ENCODE measurements at regions not wholly inside any gene's neighbourhood (a gene's known extent, or its start where the extent isn't known, plus 50 kb on each side); places are given as distances from the start of the nearest gene placed in this dataset.
"Not testable (repeated sequence)": the region's sequence is repeated elsewhere in the genome, so short reads cannot be mapped to it uniquely, and the experiment has no call there.

DNA sequence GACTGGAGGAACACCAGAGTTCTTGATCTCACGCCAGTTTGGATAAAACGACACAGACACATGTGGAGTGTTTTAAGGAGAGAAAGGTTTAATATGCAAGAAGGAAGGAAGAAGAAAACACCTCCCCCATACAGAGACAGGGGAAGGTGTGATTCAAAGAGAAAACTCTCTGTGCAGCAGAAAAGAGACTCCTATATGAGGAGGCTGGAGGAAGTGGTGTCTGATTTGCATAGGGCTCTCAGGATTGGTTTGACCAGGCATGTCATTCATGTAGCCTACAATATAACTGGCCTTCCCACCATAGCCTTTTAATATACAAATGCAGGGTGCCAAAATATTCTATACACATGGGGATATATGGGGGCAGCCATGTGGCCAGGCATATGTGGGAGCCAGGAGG, 1386.5 kb downstream of the RPIA start:
- in situ Hi-C loops (cut with HindIII; ENCODE audit: low sequenced_read_pairs): no loop called here
- no peak overlapping the region for H3K4me3 ChIP-seq (ENCODE audit: low read depth, low read length)
- no peak for TF ChIP-seq CTCF (IDR thresholded peaks at IDR 0.05; ENCODE audit: low read depth, low read length, missing control alignments)
- DNase-seq (ENCODE audit: low read depth): no peak

- no peak for TF ChIP-seq CTCF (IDR thresholded peaks at IDR 0.05; ENCODE audit: low read depth, low read length, missing control alignments)
- H3K4me3 ChIP-seq (ENCODE audit: low read depth, low read length): no peak overlapping the region
- in situ Hi-C loops (cut with HindIII; ENCODE audit: low sequenced_read_pairs): no loop called here
- no peak for DNase-seq (ENCODE audit: low read depth)
Observed at GRCh38 chr2:90079374-90079773, 1387.9 kb downstream of the RPIA start.

DNA sequence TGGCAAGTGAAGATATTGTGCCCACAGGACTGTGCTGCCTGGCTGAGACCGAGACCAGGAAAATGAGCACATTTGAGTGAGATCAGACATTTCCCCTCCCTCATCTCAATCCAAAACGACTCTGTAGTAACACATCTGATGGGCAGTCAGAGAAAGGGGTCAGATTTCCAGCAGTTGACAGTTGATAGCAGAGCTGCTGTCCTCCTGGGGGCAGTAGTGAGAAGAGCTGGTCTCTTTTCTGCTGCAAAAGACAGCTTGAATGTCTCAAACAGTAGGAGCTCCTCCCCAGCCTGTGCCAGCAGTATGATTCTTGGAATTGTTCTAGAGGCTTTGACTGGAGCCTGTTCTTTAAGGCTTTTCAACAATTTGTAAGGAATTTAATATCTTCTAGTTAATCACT, 1396.3 kb downstream of the RPIA start:
- in situ Hi-C loops (cut with HindIII; ENCODE audit: low sequenced_read_pairs); DNase-seq (ENCODE audit: low read depth): not testable (repeated sequence)

DNA sequence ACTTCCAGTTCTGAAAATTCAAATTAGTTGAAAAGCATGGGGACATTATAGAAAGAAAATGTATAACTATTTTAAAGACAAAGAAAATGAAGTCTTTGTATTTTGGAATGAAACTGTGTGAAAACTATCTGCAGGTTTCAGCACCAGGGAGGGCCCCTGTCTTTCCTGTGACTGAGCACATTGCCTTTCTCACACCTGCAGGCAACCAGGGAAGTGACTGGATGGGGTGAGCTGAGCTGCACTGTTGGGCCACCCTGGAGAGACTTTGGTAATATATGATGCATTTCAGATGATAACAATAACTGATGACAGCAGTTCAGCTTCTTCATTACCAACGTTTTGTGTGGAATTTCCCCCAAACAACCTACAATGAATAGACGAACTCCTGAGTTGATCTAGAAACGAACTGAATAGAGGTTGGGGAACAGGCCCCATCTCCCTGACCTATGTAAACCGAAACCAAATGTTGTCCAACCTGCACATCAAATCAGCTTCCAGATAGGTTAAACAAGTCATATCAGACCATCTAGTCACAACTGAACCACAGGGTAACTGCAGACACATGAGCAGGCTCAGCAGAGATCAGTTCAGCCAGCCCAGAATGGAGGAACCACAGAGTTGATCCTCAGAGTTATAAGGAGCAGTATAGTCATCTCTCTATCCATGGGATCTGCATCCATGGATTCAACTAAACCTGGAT, 1402.2 kb downstream of the RPIA start:
- H3K4me3 ChIP-seq (ENCODE audit: low read depth, low read length); in situ Hi-C loops (cut with HindIII; ENCODE audit: low sequenced_read_pairs); DNase-seq (ENCODE audit: low read depth): not testable (repeated sequence)

More for the DNA sequence above, 1396.3 kb downstream of the RPIA start:
- not testable (repeated sequence) for H3K4me3 ChIP-seq (ENCODE audit: low read depth, low read length)

DNA sequence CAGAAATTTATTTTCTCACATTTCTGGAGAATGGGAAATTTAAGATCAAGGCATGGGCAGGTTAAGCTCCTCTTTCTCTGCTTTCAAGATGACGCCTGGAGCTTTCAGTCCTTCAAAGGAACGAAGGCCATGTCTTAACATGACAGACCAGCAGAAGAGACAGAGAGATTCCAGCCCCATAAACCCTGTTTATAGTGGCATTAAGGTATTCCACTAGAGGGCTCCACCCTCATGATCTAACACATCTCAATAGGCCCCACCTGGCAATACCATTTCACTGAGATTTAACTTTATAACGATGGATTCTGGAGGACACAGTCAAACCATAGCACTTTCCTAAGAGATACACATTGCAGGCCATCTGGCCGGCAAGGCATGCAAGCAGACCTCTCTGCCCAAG, 1406.1 kb downstream of the RPIA start:
- in situ Hi-C loops (cut with HindIII; ENCODE audit: low sequenced_read_pairs); H3K4me3 ChIP-seq (ENCODE audit: low read depth, low read length); DNase-seq (ENCODE audit: low read depth): not testable (repeated sequence)

DNA sequence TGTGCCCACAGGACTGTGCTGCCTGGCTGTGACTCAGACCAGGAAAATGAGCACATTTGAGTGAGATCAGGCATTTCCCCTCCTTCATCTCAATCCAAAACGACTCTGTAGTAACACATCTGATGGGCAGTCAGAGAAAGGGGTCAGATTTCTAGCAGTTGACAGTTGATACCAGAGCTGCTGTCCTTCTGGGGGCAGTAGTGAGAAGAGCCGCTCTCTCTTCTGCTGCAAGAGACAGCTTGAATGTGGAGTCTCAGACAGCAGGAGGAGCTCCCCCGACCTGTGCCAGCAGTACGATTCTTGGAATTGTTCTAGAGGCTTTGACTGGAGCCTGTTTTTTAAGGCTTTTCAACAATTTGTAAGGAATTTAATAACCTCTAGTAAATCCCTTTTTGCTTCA, 1413.7 kb downstream of the RPIA start:
- H3K4me3 ChIP-seq (ENCODE audit: low read depth, low read length); in situ Hi-C loops (cut with HindIII; ENCODE audit: low sequenced_read_pairs); DNase-seq (ENCODE audit: low read depth): not testable (repeated sequence)

GRCh38 chr2:90123409-90123808, 1431.9 kb downstream of the RPIA start:
- DNase-seq (ENCODE audit: low read depth); in situ Hi-C loops (cut with HindIII; ENCODE audit: low sequenced_read_pairs); H3K4me3 ChIP-seq (ENCODE audit: low read depth, low read length): not testable (repeated sequence)

DNA sequence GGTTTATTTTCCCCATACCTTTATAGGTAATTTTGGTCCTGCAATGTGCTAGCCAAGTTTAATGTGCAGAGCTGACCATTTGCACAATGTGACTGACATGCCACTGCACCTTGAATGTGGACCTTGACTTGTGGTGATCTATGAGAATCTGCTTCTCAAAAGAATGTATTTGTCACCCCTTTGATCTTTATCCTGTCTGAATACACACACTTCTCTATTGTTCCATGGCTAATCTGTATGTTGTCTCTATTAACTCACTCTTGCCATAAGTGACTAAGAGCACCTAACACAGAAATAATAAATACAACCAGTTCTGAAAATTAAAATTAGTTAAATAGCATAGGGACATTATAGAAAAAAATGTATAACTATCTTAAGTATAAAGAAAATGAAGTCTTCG, 1447.6 kb downstream of the RPIA start:
- DNase-seq (ENCODE audit: low read depth); H3K4me3 ChIP-seq (ENCODE audit: low read depth, low read length); in situ Hi-C loops (cut with HindIII; ENCODE audit: low sequenced_read_pairs): not testable (repeated sequence)

GRCh38 chr2:90141558-90141957, 1450.1 kb downstream of the RPIA start:
- H3K4me3 ChIP-seq (ENCODE audit: low read depth, low read length); DNase-seq (ENCODE audit: low read depth); in situ Hi-C loops (cut with HindIII; ENCODE audit: low sequenced_read_pairs): not testable (repeated sequence)

GRCh38 chr2:90151805-90152204, 1460.3 kb downstream of the RPIA start:
- DNase-seq (ENCODE audit: low read depth); in situ Hi-C loops (cut with HindIII; ENCODE audit: low sequenced_read_pairs); H3K4me3 ChIP-seq (ENCODE audit: low read depth, low read length): not testable (repeated sequence)

- H3K4me3 ChIP-seq (ENCODE audit: low read depth, low read length); DNase-seq (ENCODE audit: low read depth); in situ Hi-C loops (cut with HindIII; ENCODE audit: low sequenced_read_pairs): not testable (repeated sequence)
Observed at GRCh38 chr2:90170978-90171377, 1479.5 kb downstream of the RPIA start.

DNA sequence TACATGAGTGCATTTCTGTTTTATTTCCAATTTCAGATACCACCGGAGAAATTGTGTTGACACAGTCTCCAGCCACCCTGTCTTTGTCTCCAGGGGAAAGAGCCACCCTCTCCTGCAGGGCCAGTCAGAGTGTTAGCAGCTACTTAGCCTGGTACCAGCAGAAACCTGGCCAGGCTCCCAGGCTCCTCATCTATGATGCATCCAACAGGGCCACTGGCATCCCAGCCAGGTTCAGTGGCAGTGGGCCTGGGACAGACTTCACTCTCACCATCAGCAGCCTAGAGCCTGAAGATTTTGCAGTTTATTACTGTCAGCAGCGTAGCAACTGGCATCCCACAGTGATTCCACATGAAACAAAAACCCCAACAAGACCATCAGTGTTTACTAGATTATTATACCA, 1481.6 kb downstream of the RPIA start:
- DNase-seq (ENCODE audit: low read depth); H3K4me3 ChIP-seq (ENCODE audit: low read depth, low read length); in situ Hi-C loops (cut with HindIII; ENCODE audit: low sequenced_read_pairs): not testable (repeated sequence)

DNA sequence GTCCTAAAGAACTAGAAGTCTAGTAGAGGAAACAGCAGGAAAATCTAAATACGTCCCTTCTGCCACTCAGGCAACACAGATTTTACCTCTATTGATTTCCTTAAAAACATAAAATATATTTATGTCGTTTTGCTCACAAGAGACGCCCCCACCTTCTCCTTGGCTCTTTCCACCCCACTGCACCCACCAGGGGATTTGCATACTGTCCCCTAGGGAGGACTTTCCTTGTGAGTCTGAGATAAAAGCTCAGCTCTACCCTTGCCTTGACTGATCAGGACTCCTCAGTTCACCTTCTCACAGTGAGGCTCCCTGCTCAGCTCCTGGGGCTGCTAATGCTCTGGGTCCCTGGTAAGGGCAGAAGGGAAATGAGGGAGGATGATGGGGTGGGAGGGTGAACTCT, 1488.1 kb downstream of the RPIA start:
- in situ Hi-C loops (cut with HindIII; ENCODE audit: low sequenced_read_pairs); DNase-seq (ENCODE audit: low read depth); H3K4me3 ChIP-seq (ENCODE audit: low read depth, low read length): not testable (repeated sequence)

Data from astrocyte of the cerebellum (primary cell).